Ishikawa (cell line): ENCODE measurements at regions not wholly inside any gene's neighbourhood (a gene's known extent, or its start where the extent isn't known, plus 50 kb on each side); places are given as distances from the start of the nearest gene placed in this dataset.

Experiments used
- CREB1 ChIP-seq: IDR thresholded peaks from 2 replicates; pipeline ENCODE4 v1.6.1; 2012; ENCODE audit warnings: low read depth
- EP300 ChIP-seq: IDR thresholded peaks from 2 replicates; pipeline ENCODE4 v1.6.1; 2012; ENCODE audit warnings: borderline replicate concordance
- FOXM1 ChIP-seq: IDR thresholded peaks from 2 replicates; pipeline ENCODE4 v1.6.1; 2012; ENCODE audit warnings: low read depth, borderline replicate concordance
- RAD21 ChIP-seq: IDR thresholded peaks from 2 replicates; pipeline ENCODE4 v1.6.1; 2012; ENCODE audit warnings: low read depth
- TAF1 ChIP-seq: IDR thresholded peaks from 2 replicates; pipeline ENCODE4 v1.6.1; 2012; ENCODE audit warnings: low read depth, mild to moderate bottlenecking
- YY1 ChIP-seq: IDR thresholded peaks from 2 replicates; pipeline ENCODE4 v1.6.1; 2012; ENCODE audit warnings: low read depth
- TF ChIP-seq, protein P1 (sequence below): IDR thresholded peaks from 2 replicates; pipeline ENCODE4 v1.6.1; 2012; ENCODE audit warnings: low read depth, mild to moderate bottlenecking
- TF ChIP-seq, protein P2 (sequence below): IDR thresholded peaks from 2 replicates; pipeline ENCODE4 v1.6.1; 2012

DNA sequence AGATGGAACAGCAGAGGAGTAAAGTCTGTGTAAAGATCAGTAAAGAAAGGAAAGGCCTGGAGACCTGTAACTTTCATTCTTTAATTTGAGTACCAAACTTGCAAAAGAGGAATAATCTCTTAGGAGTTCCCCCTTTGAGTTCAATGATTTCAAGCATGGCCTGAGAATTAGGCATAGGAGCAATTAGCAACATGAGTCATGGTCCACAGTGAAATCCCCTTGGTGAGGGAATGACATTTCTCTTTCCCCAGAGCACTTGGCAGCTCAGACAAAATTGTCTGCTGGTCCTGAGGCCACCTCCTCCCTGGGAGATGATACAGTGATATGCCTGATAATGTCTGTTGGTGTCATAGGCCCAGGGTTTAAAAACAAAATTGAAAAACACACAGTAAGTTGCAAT, 81.4 kb upstream of the CRBN start:
- TF ChIP-seq EP300: no peak
- TF ChIP-seq YY1: no peak
- TF ChIP-seq CREB1: no peak
- no peak for TF ChIP-seq RAD21
- no peak for TF ChIP-seq FOXM1
- TF ChIP-seq, protein P1, sequence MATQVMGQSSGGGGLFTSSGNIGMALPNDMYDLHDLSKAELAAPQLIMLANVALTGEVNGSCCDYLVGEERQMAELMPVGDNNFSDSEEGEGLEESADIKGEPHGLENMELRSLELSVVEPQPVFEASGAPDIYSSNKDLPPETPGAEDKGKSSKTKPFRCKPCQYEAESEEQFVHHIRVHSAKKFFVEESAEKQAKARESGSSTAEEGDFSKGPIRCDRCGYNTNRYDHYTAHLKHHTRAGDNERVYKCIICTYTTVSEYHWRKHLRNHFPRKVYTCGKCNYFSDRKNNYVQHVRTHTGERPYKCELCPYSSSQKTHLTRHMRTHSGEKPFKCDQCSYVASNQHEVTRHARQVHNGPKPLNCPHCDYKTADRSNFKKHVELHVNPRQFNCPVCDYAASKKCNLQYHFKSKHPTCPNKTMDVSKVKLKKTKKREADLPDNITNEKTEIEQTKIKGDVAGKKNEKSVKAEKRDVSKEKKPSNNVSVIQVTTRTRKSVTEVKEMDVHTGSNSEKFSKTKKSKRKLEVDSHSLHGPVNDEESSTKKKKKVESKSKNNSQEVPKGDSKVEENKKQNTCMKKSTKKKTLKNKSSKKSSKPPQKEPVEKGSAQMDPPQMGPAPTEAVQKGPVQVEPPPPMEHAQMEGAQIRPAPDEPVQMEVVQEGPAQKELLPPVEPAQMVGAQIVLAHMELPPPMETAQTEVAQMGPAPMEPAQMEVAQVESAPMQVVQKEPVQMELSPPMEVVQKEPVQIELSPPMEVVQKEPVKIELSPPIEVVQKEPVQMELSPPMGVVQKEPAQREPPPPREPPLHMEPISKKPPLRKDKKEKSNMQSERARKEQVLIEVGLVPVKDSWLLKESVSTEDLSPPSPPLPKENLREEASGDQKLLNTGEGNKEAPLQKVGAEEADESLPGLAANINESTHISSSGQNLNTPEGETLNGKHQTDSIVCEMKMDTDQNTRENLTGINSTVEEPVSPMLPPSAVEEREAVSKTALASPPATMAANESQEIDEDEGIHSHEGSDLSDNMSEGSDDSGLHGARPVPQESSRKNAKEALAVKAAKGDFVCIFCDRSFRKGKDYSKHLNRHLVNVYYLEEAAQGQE: no peak
- TF ChIP-seq TAF1: no peak
- TF ChIP-seq, protein P2, sequence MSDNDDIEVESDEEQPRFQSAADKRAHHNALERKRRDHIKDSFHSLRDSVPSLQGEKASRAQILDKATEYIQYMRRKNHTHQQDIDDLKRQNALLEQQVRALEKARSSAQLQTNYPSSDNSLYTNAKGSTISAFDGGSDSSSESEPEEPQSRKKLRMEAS: no peak
